UCSD-AML1 (cell line): ENCODE measurements at regions not wholly inside any gene's neighbourhood (a gene's known extent, or its start where the extent isn't known, plus 50 kb on each side); places are given as distances from the start of the nearest gene placed in this dataset.

Experiments used
- DNase-seq: peaks from one replicate; lab custom pipeline; 2025; ENCODE audit not compliant: unreplicated experiment; lab: John Stamatoyannopoulos, UW

DNA sequence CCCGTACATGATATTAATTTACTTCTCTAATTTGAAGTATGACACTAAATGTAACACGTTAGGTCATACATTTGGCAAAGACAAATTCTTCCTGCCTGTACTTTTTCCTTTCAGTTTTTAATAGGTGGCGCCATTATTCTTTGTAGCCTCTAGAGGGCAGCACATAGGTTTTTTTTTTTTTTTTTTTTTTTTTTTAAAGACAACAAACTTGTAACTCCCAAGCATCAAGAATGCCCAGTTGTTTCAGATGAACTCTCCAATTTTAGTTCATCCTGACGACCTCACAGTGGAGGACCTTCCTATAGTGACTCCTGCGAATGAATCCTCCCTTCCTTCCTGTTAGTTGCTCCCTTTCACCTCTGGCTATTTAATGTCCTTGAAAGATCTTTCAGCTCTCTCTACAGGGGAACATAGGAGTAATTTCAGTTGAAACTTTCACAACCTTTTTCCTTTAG is 139.3 kb upstream of the HDAC9 start:
- DNase-seq = no peak

DNA sequence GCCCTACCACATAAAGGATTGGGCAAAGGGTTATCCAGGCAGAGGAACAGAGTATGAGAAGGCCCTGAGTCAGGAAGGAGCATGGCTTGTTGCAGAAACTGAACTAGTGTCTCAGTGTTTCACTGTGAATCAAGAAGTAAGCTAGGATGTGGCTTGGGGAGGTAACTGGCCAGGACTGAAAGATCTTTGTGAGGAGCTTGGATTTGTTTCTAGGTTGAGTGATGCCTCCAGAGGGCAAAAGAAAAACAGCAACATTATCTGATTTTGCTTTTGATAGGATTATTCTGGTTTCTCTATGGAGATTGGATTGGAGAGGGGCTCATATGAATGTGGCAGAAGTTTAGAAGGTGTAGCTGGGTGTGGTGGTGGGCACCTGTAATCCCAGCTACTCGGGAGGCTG is 137.9 kb upstream of the HDAC9 start:
- DNase-seq = no peak

DNA sequence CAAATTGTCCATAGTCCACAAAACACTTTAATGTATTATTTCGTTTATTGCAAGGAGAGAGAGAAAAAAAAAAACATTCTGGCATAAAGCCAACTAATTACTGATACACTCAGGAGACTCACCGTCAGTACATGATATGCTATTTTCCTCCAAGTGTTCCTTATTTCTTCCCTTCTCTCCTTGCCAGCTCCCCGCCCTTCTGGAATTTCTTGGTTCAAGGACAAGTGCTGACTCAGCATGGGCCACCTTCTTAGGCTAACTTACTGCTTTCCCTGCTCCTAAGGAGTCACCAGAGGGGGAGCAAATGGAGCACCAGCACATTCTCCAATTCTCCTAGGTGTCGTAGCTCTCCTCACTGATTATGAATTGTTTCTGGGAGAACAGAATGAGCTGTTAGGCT is 133.8 kb upstream of the HDAC9 start:
- no peak for DNase-seq

DNA sequence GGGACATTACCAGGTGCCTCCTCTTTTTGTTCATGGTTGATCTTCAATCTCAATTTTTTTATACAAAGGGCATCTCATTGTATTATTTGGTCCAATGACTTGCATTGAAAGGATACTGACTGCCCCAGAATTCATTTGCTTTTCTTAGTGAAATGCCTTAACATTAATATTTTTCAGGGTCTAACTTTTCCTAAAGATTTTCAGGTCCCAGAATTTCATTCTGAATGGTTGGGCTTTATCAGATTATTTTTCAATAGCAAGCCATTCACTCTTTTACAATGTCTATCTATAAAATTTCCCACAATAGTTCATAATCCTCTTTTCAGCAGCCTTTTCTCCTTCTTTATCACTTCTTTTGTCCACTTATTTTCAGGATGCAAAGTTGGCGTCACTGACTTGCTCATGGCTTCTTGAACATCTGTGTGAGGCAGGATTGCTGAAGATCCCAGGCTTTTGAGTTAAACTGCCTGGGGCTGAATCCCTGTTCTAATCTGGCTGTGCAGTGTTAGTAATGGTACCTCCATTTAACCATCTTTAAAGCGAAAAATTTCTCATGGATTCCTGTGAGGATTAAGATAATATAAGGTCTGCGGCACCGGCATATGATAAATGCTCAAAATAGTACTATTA is 131.7 kb upstream of the HDAC9 start:
- no peak for DNase-seq

DNA sequence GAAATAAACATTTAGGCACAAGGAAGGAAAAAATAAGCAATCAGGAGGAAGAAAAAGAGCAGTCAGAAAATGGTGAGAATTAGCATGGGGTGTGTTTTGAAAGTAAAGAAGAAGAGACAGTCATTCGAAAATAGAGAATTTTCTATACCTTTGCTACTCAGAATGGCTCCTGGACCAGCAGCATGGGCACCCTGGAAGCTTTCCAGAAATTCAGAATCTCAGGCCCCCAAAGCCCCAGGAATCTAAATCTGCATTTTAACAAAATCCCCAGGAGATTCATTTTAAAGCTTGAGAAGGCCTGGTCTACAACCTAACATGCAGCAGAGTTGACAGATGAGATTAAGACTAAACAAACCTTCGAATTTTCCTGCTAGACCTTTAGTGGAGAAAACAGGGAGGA is 131.2 kb upstream of the HDAC9 start:
- no peak for DNase-seq

DNA sequence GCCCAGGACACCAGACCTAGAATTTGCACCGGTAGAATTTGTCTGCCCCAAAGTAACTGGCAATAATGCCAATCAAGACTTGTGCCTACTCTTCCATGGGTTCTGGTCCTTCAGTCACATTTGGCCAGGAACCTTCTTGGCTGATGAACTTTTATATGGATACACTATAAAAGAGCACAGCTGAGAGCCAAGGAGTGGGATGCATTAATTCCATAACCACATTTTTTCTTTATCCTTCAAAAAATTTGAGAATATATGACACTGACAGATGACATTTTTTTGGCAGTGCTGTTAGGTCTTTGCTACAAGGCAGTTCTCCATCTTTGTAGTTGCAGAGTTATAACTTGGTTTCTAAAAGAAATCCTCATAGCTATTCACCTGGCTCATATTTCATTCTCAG is 129.2 kb upstream of the HDAC9 start:
- DNase-seq = no peak

DNA sequence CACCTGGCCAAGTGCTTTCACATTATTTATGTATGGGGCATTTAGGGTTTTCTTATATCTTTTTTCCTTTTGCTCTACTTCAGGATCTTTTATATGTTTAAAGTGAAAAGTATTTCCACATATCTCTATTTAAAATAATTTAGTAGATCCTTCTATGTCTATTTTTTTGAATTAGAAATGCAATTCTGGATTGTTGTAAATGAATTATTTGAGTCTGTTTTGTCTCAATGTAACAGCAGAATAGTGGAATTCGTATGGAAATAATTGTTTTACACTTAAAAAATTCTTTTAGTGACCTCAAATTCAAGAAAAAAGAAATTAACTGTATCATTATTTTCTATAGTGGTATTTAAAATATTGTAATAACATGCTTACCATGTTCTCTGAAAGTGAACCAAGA is 126.5 kb upstream of the HDAC9 start:
- DNase-seq = no peak

DNA sequence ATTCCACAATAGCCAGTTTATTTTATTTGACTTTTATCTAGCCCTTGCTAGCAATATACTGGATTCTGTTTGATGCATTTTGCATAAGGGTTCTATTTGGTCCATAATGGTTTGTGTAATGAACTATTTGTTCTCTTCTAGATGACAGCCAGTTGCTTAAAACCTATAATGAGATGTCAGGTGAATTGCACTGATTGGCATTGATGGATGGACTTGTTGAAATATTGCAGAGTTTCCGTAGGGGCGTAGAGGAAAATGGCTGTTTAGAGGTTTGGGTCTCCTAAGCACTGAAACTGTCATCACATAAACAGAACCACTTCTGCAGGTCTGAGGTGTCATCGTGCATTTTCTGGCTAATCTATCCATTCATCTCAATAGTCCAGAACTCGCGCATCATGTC is 124.9 kb upstream of the HDAC9 start:
- DNase-seq = no peak

DNA sequence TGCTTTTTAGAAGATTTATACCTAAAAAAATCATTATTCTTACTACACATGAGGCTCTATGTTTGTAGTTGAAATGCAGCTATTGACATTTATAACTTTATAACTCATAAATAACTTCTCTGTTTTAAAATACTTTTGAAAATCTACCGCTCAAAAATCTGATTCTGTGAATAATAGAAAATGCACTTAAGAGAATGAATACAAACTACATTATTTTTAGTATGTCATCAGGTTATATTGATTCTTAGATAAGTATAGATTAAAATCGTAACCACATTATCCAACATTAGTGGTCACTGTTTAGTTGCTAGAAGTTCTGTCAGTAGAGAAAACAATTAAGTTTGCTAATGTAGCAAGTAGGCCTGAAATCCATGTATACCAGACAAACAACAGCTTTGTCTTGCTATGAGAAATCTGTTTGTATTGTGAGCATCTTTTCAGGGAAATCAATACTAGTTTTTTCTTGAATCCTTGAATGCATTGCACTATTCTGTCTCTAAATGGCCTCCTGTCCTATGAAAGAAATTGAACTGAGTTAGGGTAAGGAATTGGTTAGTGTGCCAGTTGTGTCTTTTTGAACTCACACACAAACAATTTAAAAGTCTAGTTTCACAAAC is 116.5 kb upstream of the HDAC9 start:
- no peak for DNase-seq

DNA sequence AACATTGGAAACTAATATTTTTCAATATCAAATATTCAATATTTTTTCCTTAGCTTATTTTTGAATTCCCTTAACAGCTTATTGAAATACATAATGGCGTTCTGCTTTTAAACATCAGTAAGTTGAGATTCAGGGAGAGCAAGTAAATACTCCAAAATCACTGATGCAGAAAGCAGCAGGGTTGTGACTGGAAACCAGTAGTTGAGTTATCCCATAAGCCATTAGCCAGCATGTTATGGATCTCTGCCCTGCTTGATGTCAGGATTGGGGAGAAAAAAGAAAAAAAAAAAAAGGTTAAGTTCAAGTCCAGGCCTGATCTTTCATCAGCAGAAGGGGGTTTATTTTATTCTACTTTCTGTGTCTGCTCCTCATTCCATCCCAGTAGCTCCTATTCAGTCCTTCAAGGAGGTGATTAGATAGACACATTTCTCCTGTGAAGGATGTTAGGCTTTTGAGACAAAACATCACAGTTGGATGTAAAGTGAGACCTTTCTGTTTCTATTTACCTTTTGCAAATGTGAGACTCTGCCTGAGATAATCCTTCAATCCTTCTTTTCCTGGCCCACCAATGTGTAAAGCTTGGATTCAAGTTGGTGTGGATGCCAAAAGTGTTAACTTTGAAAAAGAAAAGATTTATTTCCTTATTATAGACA is 110.9 kb upstream of the HDAC9 start:
- no peak for DNase-seq

DNA sequence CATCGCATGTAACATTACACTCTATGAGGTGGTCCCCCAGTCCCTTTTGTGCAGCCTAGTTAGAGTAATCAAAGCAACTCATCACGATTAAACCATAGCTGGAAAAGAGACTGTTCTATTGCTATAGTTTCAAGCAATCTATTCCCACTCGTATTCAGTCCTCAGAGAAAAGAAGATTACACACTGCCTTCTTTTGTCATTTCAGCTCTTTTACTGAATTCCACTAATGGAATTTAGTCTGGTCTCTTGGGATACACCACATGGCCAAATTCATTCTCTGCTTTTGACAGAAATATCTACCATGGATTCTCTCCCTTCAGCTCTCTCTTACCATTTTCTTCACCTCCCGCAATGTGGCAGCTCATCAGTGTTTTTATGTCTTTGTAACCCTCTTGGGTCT is 108.9 kb upstream of the HDAC9 start:
- no peak for DNase-seq

DNA sequence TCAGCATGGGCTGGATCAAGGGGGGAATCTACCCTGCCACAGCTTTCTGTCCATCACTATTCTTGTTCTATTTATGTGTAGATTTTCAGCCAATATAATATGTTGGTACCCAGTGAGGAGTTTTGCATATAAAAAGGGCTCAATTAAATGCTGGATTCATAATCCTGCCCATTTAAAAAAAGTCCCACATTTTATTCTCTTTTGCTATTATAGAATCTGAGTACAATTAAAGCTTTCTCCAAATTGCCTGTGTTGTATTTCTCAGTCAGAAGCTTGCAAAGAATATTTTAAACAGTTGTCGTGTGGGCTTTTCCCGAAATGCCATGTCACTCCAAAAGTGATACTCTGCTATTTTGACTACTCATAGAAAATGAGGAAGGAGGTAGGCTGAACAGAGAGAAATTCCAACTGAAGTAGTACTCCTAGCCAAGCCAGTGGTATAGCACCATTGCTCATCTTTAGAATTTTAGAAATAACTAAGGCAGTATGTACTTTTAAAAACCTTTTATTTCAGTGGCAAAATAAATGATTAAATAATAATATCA is 108.3 kb upstream of the HDAC9 start:
- DNase-seq = no peak

DNA sequence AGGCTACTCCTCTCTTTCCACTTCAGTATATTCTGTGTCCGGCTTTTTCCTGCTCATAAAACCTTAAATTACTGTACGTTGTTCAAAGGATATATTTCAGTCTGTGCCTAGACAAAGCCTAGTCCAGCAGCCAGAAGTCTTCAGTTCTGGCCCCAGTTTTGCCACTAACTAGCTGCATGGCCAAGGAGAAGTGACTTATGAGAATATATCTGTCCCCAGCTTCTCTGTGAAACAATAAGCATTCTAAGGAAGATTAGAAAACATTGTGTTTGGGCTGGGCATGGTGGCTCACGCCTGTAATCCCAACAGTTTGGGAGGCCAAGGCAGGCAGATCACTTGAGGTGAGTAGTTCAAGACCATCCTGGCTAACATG is 105.0 kb upstream of the HDAC9 start:
- DNase-seq = peak; percentile 11

DNA sequence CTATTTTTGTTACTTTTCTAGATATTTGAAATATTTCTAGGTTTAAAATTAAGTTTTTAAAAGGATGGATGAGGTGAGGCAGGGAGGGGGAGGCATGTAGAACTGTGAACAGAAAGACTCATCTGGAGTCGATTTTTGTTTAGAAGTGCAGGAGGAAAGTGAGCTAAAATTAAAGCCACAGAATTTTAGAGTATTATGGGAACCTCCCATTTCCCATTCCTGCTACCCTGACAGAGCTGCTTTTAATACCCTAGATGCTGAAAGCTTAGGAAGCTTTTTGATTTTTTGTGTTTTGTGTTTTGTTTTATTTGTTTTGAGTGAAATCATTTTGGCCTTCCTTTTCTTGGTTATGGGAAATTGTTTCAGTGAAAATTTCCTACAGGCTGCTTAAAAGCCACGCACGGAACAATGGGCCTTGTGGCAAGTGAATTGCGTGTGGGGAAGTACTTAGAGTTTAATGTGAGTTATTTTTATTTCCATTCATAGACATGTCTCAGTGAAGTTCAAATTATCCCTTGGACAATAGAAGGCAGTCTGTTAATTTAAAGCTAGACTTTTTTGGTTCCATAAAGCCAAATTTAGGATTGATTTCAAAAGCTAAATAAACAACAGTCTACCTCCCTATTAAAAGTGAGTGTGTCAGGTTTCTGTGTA is 102.0 kb upstream of the HDAC9 start:
- no peak for DNase-seq

DNA sequence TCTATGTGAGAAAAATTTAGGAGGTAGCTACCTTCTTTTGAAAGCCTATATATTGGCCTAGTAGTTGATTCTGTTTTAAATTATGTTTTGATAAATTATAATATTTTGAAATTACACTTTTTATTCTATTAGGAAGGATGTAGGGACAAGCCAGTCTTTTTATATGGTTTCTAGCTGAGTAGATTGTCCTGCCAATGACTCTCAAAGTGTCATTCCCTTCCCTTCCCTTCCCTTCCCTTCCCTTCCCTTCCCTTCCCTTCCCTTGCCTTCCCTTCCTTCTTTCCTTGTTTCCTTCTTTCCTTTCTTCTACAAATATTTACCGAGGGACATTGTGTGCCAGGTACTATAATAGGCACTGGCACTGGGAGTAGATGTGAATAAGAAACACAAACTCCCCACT is 99.7 kb upstream of the HDAC9 start:
- DNase-seq = no peak

DNA sequence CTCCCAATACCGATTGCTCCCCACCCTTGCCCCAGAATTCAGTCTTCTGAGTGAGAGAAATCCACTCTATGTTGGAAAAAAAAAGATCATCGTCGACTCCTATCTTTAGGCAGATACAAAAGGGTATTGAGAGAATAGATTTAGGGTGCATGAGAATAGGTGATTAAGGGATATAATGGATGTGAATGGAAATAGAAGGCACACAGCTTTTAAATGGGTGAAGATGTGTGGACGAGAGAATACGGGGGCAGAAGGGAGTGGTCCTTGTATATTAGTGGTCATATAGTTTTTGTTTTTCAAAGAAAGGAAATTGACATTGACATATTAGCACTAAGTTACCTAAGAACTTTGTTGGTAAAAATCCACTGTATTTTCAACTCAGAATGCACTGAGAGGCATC is 98.6 kb upstream of the HDAC9 start:
- DNase-seq = no peak

DNA sequence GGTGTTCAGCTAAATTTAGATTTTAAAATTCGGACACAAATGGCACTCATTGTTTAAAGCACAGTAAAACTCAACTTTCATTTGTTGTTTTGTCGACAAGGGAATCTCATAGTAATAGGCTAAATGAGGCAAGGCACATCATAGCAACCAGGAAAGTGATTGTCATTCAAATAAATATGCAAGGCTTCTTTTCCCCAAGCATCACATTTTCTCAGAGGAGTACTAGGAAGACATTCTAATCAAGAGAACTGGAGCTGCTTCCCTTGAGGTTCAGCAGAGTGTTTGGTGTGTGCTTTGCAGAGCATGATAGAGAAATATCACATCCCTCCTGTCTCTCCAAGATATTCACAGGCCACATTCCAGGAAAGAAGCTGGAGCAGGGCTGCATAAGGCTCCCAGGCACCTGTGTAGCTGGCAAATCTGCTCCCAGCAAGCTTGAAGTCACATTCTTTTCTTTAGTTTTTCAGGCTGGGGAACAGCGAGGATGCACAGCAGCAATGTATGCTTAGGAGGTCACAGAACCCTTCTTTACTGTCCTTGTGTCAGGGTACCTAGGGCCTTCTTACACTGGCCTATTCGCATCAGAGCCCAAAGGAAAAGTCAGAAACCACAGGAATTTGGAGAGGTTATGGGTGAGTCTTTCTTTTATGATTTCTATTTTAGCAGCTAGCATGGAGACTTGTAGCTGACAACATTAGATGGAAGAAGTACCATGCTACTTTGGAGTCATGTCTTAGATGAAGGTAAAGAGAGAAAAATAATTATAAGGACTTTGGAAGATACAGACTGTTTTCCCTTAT is 95.9 kb upstream of the HDAC9 start:
- DNase-seq = no peak

DNA sequence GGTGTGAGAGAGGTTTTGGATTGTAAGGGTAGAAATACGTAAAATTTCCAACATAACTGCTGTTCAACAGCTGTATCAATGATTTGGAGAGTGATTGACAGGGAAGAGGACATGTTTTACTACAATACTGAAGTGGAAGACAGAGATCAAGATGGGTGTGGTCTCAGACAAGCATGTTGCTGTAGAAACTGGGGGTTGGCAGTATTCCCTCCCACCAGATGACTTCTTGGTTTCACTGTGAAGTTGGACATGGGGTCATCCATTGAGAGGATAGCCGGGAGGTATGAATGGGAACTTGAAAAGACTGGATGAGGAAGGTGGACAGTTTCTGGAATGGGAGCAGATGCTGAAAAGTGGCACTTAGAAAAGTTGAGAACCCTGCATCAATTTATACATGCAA is 95.3 kb upstream of the HDAC9 start:
- DNase-seq = no peak

DNA sequence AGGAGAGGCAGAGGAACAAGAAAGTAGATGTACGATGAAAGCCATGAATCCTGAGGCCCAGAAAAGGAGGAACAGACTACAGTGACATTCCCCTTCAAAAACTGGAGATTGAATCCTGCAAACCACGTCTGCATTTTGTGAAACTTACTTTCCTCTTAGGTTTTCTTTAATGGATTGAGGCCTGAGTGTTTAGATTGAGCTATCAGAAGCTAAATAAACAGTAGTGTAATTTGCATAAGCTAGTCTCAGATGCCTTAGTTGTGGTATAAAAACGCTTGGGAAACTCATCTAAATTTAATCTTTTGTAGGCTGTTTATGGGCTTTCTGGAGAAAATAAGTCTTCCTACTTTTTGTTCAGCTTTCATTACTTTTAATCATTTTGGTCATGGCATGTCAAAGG is 94.8 kb upstream of the HDAC9 start:
- DNase-seq = no peak

DNA sequence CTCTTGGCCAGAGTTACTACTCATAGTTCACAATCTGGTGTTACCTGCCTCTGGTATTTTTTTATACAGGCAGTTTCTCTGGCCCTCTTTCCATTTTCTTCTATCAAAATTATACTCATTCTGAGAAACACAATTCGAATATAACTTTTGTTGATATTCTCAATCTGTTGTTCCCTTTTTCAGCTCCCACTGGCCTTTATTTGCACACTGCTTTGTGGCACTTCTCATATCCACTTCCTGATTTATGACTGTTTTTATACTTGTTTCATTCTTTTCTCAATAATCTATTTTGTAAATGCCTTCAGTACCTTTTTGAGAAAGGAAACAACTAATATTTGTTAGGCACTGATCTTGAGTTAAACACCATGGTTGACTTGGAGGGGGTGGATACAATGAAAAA is 93.8 kb upstream of the HDAC9 start:
- no peak for DNase-seq

DNA sequence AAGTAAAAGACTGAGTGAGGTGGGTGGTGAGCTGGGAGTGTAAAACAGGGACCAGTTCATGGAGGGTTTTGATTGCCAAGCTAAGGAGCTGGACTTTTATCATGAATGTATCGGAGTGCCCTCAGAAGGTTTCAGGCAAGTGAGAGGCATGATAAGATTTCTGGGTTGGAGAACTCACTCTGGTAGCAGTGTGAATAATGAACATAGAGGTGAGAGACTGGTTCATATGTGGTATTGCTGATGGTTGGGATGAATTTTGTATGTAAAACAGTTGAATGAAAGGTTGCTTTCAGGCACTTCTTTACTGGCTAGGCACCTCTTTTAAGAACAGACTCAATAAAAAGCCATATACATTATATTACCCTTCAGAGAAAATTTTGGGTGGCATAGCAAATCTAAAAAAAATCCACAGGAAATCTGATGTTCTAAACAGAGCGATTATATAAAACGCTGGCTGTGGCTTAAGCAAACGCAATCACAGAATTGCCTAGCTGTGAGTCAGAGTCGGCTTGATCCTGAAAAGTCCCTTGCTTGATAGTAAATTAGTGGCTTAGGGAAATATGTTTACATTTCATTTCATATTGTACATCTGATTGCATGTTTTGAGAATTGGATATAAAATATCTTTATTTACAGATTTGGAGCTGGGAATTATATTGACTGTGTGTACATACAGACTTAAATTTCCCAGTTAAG is 92.9 kb upstream of the HDAC9 start:
- DNase-seq = no peak
